Endothelial cell (in vitro differentiated cells): ENCODE measurements at regions not wholly inside any gene's neighbourhood (a gene's known extent, or its start where the extent isn't known, plus 50 kb on each side); places are given as distances from the start of the nearest gene placed in this dataset.

Source experiments
- DNase-seq: peaks from one replicate; pipeline ENCODE4 v3.0.0; 2021; ENCODE audit warnings: low spot score
- H3K27ac Mint-ChIP-seq: one replicate; pipeline ENCODE4 v1.8.0; 2021; ENCODE audit warnings: mixed read lengths, inconsistent platforms; ENCODE audit not compliant: unreplicated experiment
- H3K27me3 Mint-ChIP-seq: one replicate; pipeline ENCODE4 v1.8.0; 2021; ENCODE audit warnings: mild to moderate bottlenecking, moderate library complexity, mixed read lengths, inconsistent platforms; ENCODE audit not compliant: unreplicated experiment
- H3K36me3 Mint-ChIP-seq: one replicate; pipeline ENCODE4 v1.8.0; 2021; ENCODE audit warnings: mild to moderate bottlenecking, low read depth, mixed read lengths, inconsistent platforms; ENCODE audit not compliant: unreplicated experiment
- H3K4me1 Mint-ChIP-seq: one replicate; pipeline ENCODE4 v1.8.0; 2021; ENCODE audit warnings: mild to moderate bottlenecking, mixed read lengths, inconsistent platforms; ENCODE audit not compliant: unreplicated experiment
- H3K4me3 Mint-ChIP-seq: one replicate; pipeline ENCODE4 v1.8.0; 2021; ENCODE audit warnings: mild to moderate bottlenecking, mixed read lengths, inconsistent platforms; ENCODE audit not compliant: unreplicated experiment
- H3K9me3 Mint-ChIP-seq: one replicate; pipeline ENCODE4 v1.8.0; 2021; ENCODE audit warnings: mixed read lengths, inconsistent platforms; ENCODE audit not compliant: unreplicated experiment
- TF ChIP-seq, protein P1 (sequence below): fragments of 200-600 bp; sonication (generic); IDR thresholded peaks from one replicate; pipeline ENCODE4 v1.5.0; 2021; ENCODE audit warnings: antibody characterized with exemption; ENCODE audit not compliant: unreplicated experiment

DNA sequence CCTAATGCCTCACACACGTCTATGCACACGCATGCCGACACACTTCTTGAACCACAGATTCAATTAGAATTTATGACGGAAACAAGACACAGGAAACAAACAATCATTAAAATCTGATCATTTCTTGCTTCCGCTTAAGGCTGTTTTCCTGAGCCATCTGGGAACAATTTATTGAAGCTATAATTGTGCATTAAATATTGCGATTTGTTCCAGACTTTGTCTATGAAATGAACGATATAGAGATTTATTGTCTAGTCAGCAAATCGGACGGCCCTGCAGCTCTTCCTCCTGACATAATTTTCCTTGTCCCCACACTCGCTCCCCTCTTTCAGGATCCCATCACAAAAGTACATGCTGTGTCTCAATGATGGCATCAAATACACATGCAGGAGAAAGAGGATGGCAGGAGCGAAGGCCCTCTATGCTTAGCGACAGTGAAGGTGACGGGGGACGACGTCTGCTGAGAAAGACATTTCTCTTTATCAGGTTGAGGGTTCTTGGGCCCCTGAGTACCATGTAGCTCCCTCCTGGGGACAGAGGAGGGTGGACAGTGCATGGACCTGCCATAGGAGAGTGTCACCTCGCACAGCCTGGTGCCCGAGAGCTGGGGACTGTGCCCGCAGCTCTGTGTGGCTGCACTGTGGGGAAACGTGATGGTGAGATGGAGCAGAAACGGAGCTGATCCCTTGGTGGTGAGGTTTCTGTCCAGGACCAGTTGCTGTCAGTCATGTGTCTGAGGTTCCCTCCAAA is 157.3 kb downstream of the ACKR3 start:
- H3K36me3 Mint-ChIP-seq, result no peaks in the 10 kb centered on the region
- no peaks in the 10 kb centered on the region for H3K27me3 Mint-ChIP-seq
- DNase-seq, result no peak
- TF ChIP-seq, protein P1, sequence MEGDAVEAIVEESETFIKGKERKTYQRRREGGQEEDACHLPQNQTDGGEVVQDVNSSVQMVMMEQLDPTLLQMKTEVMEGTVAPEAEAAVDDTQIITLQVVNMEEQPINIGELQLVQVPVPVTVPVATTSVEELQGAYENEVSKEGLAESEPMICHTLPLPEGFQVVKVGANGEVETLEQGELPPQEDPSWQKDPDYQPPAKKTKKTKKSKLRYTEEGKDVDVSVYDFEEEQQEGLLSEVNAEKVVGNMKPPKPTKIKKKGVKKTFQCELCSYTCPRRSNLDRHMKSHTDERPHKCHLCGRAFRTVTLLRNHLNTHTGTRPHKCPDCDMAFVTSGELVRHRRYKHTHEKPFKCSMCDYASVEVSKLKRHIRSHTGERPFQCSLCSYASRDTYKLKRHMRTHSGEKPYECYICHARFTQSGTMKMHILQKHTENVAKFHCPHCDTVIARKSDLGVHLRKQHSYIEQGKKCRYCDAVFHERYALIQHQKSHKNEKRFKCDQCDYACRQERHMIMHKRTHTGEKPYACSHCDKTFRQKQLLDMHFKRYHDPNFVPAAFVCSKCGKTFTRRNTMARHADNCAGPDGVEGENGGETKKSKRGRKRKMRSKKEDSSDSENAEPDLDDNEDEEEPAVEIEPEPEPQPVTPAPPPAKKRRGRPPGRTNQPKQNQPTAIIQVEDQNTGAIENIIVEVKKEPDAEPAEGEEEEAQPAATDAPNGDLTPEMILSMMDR, result no peak
- peaks cover 3% of the 10 kb centered on the region for H3K4me1 Mint-ChIP-seq
- H3K4me3 Mint-ChIP-seq, result no peak overlapping the region
- no peak overlapping the region for H3K27ac Mint-ChIP-seq
- no peaks in the 10 kb centered on the region for H3K9me3 Mint-ChIP-seq

DNA sequence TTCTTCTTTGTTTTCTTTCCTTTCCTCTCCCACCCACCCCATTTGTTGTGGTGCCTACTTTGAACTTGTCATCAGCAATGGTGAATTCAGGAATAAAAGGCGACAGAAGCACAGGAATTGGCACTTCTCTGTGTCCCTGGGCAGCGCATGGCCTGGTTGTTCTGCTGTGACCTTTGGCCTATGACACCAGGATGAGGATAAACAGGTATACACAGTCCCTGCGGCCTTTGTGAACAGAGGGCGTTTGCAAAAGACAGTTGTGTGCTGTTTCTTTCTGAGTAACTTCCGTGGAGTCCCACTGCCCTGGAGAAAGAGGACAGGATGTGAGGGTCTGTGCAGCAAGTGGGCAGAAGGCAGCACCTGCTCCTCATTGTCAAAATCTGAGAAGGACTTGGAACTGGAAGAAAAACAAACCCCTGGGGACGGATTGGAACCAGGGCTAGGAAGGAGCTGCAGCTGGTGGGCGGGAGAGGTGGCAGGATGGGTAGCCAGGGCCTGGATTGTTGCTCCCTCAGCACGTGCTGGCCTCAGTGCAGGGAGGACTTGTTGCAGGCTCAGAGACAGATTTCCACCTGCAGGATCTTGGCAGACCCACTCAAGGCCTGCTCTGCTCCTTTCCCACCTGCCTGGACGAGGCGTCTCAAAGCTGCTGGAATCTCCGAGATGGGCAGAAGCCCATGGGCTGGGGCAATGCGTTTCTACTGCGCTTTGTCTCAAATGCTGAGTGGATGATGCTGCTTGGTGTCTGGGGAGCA is 159.5 kb downstream of the ACKR3 start:
- TF ChIP-seq, protein P1, result no peak
- DNase-seq, result no peak
- Mint-ChIP-seq H3K27ac (no peak overlapping the region), H3K4me1 (peaks cover 3% of the 10 kb centered on the region), H3K36me3 (no peaks in the 10 kb centered on the region), H3K27me3 (no peaks in the 10 kb centered on the region), H3K9me3 (no peaks in the 10 kb centered on the region), H3K4me3 (no peak overlapping the region)

DNA sequence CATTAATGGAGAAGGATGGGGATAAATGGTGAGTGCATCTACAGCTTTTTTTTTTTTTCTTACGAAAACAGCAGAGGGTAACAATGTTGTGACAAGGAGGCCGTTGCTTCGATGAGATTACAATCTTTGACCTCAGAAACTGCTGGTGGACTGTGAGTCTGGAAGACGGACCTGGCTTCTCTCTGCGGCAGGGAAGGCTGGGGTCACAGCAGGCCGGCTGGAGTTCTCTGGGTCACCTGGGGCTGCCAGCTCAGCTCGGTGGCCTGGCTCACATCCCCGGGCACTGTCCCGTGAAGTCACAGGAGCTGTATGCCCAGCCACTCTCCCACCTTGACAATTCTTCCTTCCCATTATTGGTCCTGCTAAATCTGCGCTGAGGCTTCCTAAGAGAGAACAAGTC is 160.8 kb downstream of the ACKR3 start:
- H3K9me3 Mint-ChIP-seq, result no peaks in the 10 kb centered on the region
- no peaks in the 10 kb centered on the region for H3K36me3 Mint-ChIP-seq
- H3K4me1 Mint-ChIP-seq, result peaks cover 3% of the 10 kb centered on the region
- DNase-seq, result no peak
- no peak overlapping the region for H3K27ac Mint-ChIP-seq
- TF ChIP-seq, protein P1, result no peak
- H3K27me3 Mint-ChIP-seq, result no peaks in the 10 kb centered on the region
- H3K4me3 Mint-ChIP-seq, result no peak overlapping the region

DNA sequence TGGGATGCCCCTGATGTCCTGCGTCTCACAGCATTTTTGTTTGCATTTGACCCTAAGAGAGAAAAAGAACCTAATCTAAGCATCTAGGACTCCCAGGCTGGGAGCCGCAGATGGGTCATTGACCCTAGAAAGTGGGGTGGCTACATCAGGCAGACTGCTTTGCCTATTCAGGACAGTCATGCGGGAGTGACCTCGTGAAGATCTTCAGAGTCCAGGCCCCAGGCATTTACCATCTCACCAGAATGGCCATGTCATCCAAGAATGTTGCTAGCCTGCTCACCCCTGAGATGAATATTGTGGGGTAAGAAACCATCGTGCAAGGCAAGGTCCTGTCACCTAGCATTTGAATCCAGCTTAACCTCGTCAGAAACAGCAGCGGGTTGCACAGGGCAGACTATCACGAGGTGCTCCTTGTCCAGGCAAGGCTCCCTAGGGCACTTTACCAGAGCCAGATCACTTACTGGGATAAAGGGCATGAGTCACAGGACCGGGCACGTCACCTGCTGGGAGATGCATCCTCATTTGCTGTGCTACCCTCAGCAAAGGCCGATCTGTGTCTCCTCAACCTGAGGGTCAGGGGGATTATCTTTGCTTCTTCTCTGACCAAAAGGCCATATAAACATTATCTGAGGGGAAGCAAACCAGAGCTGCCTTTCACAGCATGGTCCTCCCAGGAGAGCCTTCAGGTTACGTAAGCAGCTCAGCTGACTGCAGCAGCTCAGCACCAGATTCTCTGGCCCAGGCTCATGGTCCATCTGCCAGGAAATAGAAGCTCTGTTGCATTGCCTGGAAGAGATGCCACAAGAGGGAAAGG is 162.3 kb downstream of the ACKR3 start:
- TF ChIP-seq, protein P1, result no peak
- H3K27ac Mint-ChIP-seq, result no peak overlapping the region
- no peaks in the 10 kb centered on the region for H3K27me3 Mint-ChIP-seq
- peaks cover 3% of the 10 kb centered on the region for H3K4me1 Mint-ChIP-seq
- H3K4me3 Mint-ChIP-seq, result no peak overlapping the region
- H3K36me3 Mint-ChIP-seq, result no peaks in the 10 kb centered on the region
- H3K9me3 Mint-ChIP-seq, result no peaks in the 10 kb centered on the region
- DNase-seq, result no peak
